H1 (cell line): ENCODE measurements at regions not wholly inside any gene's neighbourhood (a gene's known extent, or its start where the extent isn't known, plus 50 kb on each side); places are given as distances from the start of the nearest gene placed in this dataset.

Experiments used
- CEBPB ChIP-seq: IDR thresholded peaks from 2 replicates; pipeline ENCODE4 v1.6.1; 2012; ENCODE audit warnings: low read depth, low read length
- CREB1 ChIP-seq: IDR thresholded peaks from 2 replicates; pipeline ENCODE4 v1.6.1; 2012; ENCODE audit warnings: inconsistent platforms
- EP300 ChIP-seq, 2 experiments: IDR thresholded peaks; 1 replicate in 1 of 2; 2 replicates in 1 of 2; pipeline ENCODE4 v1.6.1; 2011 to 2012; ENCODE audit warnings: low read depth in 2 of 2, low read length in 2 of 2, mild to moderate bottlenecking in 2 of 2, borderline replicate concordance in 1 of 2, inconsistent platforms in 1 of 2, moderate library complexity in 1 of 2
- EZH2 ChIP-seq: fragments of 200-600 bp; sonication (generic); IDR thresholded peaks from 2 replicates; pipeline ENCODE4 v1.7.1; 2012; ENCODE audit warnings: low read depth, mild to moderate bottlenecking, moderate library complexity, low read length, inconsistent platforms; ENCODE audit not compliant: severe bottlenecking
- SIRT6 ChIP-seq: IDR thresholded peaks from one replicate; pipeline ENCODE4 v1.7.1; 2012; ENCODE audit warnings: low read length, inconsistent platforms
- TBP ChIP-seq: IDR thresholded peaks from 2 replicates; pipeline ENCODE4 v1.6.1; 2011; ENCODE audit warnings: low read depth, low read length, improper control_type of control experiment
- TF ChIP-seq, protein P1 (sequence below), 3 experiments: IDR thresholded peaks; 1 replicate in 2 of 3; 2 replicates in 1 of 3; pipeline versions ENCODE4 v1.5.1 to v1.6.1; 2011; ENCODE audit warnings: low read length in 3 of 3, mild to moderate bottlenecking in 3 of 3, inconsistent platforms in 2 of 3, low read depth in 1 of 3, moderate library complexity in 1 of 3; ENCODE audit not compliant: insufficient read depth in 1 of 3; ENCODE audit errors: control extremely low read depth in 1 of 3
- TF ChIP-seq, protein P2 (sequence below): IDR thresholded peaks from 2 replicates; pipeline ENCODE4 v1.6.1; 2012; ENCODE audit warnings: low read length, inconsistent platforms

DNA sequence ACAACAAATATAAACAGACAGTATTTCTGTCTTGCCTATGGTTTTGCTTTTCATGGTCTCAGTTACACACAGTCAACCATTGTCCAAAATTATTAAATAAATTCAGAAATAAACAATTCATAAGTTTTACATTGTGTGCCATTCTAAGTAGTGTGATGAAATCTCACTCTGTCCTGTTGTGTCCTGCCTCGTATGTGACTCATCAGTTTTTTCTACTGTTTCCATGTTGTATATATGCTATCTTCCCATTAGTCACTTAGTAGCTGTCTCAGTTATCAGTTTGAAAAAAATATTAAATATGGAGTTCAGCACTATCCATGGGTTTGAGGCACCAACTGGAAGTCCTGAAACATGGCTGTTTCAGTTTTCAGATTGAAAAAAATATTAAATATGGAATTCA is 282.4 kb upstream of the GRM7 start (continued):
- TF ChIP-seq, protein P1, sequence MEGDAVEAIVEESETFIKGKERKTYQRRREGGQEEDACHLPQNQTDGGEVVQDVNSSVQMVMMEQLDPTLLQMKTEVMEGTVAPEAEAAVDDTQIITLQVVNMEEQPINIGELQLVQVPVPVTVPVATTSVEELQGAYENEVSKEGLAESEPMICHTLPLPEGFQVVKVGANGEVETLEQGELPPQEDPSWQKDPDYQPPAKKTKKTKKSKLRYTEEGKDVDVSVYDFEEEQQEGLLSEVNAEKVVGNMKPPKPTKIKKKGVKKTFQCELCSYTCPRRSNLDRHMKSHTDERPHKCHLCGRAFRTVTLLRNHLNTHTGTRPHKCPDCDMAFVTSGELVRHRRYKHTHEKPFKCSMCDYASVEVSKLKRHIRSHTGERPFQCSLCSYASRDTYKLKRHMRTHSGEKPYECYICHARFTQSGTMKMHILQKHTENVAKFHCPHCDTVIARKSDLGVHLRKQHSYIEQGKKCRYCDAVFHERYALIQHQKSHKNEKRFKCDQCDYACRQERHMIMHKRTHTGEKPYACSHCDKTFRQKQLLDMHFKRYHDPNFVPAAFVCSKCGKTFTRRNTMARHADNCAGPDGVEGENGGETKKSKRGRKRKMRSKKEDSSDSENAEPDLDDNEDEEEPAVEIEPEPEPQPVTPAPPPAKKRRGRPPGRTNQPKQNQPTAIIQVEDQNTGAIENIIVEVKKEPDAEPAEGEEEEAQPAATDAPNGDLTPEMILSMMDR (IDR thresholded peaks at IDR 0.05; ENCODE audit: control extremely low read depth in 1 of 3, insufficient read depth in 1 of 3, low read depth in 1 of 3, low read length in 3 of 3) = no peak
- no peak for TF ChIP-seq EP300 (IDR thresholded peaks at IDR 0.05; ENCODE audit: borderline replicate concordance in 1 of 2, low read depth in 2 of 2, low read length in 2 of 2)
- TF ChIP-seq CREB1 = no peak
- no peak for TF ChIP-seq SIRT6
- no peak for TF ChIP-seq EZH2
- TF ChIP-seq, protein P2, sequence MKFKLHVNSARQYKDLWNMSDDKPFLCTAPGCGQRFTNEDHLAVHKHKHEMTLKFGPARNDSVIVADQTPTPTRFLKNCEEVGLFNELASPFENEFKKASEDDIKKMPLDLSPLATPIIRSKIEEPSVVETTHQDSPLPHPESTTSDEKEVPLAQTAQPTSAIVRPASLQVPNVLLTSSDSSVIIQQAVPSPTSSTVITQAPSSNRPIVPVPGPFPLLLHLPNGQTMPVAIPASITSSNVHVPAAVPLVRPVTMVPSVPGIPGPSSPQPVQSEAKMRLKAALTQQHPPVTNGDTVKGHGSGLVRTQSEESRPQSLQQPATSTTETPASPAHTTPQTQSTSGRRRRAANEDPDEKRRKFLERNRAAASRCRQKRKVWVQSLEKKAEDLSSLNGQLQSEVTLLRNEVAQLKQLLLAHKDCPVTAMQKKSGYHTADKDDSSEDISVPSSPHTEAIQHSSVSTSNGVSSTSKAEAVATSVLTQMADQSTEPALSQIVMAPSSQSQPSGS = no peak
- TF ChIP-seq TBP = no peak
- TF ChIP-seq CEBPB = no peak
